ENCODE measurements at regions not wholly inside any gene's neighbourhood (a gene's known extent, or its start where the extent isn't known, plus 50 kb on each side); places are given as distances from the start of the nearest gene placed in this dataset.

- ChIA-PET POLR2A (ENCODE audit: unreplicated experiment) (no interaction called here), CTCF (interaction anchor here (0.7 kb wide), 1 partner anchor 59 kb away, joined by 4 read pairs; no protein-coding TSS in a partner anchor)
- no peaks in the 10 kb centered on the region for H3K36me3 ChIP-seq (ENCODE audit: control insufficient read depth, insufficient read depth, low read length)
- DNase-seq, result no peak
- H2AFZ ChIP-seq (replicated peaks; ENCODE audit: low read length, poor library complexity), result no peak overlapping the region
- peaks cover 10% of the 10 kb centered on the region for H3K9me3 ChIP-seq (ENCODE audit: control insufficient read depth, insufficient read depth, low read length)
- no peak overlapping the region for H2AK5ac ChIP-seq (ENCODE audit: low read depth, low read length)
- no peak overlapping the region for H3K4me3 ChIP-seq (ENCODE audit: insufficient read depth, low read depth, low read length)
- no peak overlapping the region for H3K56ac ChIP-seq (ENCODE audit: extremely low read depth, insufficient read depth, low read length)
- H3K18ac ChIP-seq (ENCODE audit: low read depth, low read length), result no peak overlapping the region
- no TSS peak for BruUV-seq (replicated peaks)
- no peak overlapping the region for H2AK9ac ChIP-seq (replicated peaks; ENCODE audit: low read depth, low read length, poor library complexity)
- H3K4me2 ChIP-seq (ENCODE audit: low read depth, low read length), result no peak overlapping the region
- intact Hi-C loops (cut with micrococcal nuclease), result no loop called here
- WGBS, 2 experiments (ENCODE audit: extremely low coverage in 2 of 2, insufficient read length in 1 of 2), result 20% methylated on average over 1 of the region's 5 CpGs; no CpG with 5 or more reads in 1 of the 2 experiments
- H2BK5ac ChIP-seq (ENCODE audit: low read depth, low read length, poor library complexity, severe bottlenecking), result no peak overlapping the region
- in situ Hi-C loops (cut with MboI; ENCODE audit: low sequenced_read_pairs), result no loop called here
- H3K4ac ChIP-seq (ENCODE audit: low read depth, low read length), result no peak overlapping the region
- H3K9me1 ChIP-seq (ENCODE audit: insufficient read depth, low read length), result no peaks in the 10 kb centered on the region
- no peak overlapping the region for H3K14ac ChIP-seq (replicated peaks; ENCODE audit: low read depth, low read length)
- H3K79me1 ChIP-seq (ENCODE audit: low read depth in 1 of 2, low read length in 2 of 2), result no peaks in the 10 kb centered on the region
- H3K27ac ChIP-seq (ENCODE audit: insufficient read depth, low read length), result no peak overlapping the region
- H2BK20ac ChIP-seq (ENCODE audit: low read depth, low read length), result no peak overlapping the region
- no peak overlapping the region for H2BK15ac ChIP-seq (ENCODE audit: low read depth, low read length)
- no peaks in the 10 kb centered on the region for H4K20me1 ChIP-seq (ENCODE audit: insufficient read depth, low read length)
- no peak for ATAC-seq (ENCODE audit: low read depth)
- no peak overlapping the region for H3K23ac ChIP-seq (ENCODE audit: low read depth, low read length)
- no peak for TF ChIP-seq BHLHE40 (IDR thresholded peaks at IDR 0.05; ENCODE audit: low read depth, low read length)
- no peak for TF ChIP-seq MXI1 (IDR thresholded peaks at IDR 0.05; ENCODE audit: borderline replicate concordance, low read depth, low read length)
- no peak for TF ChIP-seq CEBPB (IDR thresholded peaks at IDR 0.05; ENCODE audit: low read depth, low read length)
- no peak for TF ChIP-seq USF2 (IDR thresholded peaks at IDR 0.05; ENCODE audit: low read depth, low read length)
- no peak for TF ChIP-seq RFX5 (IDR thresholded peaks at IDR 0.05; ENCODE audit: low read depth, low read length)
- TF ChIP-seq ELK1 (IDR thresholded peaks at IDR 0.05; ENCODE audit: borderline replicate concordance, low read depth, low read length), result no peak
- no peak for TF ChIP-seq RCOR1 (IDR thresholded peaks at IDR 0.05; ENCODE audit: insufficient replicate concordance, low read length)
- TF ChIP-seq MAZ (IDR thresholded peaks at IDR 0.05; ENCODE audit: borderline replicate concordance, low read depth, low read length), result no peak
- no peak for TF ChIP-seq CTCF (conservative IDR thresholded peaks at IDR 0.05; ENCODE audit: low read depth, low read length)
- no peak for TF ChIP-seq POLR2A (IDR thresholded peaks at IDR 0.05; ENCODE audit: low read depth, low read length)
- TF ChIP-seq CHD1 (IDR thresholded peaks at IDR 0.05; ENCODE audit: low read depth, low read length), result no peak
- TF ChIP-seq MAFK (IDR thresholded peaks at IDR 0.05; ENCODE audit: low read depth, low read length), result no peak
- no peak for TF ChIP-seq RAD21 (IDR thresholded peaks at IDR 0.05; ENCODE audit: low read length)
- H4K5ac ChIP-seq (ENCODE audit: low read depth, low read length), result no peak overlapping the region
- H3K9ac ChIP-seq (ENCODE audit: low read depth, low read length), result no peak overlapping the region
- no peak overlapping the region for H2BK120ac ChIP-seq (ENCODE audit: low read depth, low read length)
- no peak overlapping the region for H4K91ac ChIP-seq (ENCODE audit: insufficient read depth, low read depth, low read length)
- no peak overlapping the region for H4K8ac ChIP-seq (ENCODE audit: low read depth in 2 of 2, low read length in 2 of 2)
- no peaks in the 10 kb centered on the region for H3K27me3 ChIP-seq (ENCODE audit: control insufficient read depth, insufficient read depth, low read length)
- H3K4me1 ChIP-seq (ENCODE audit: control insufficient read depth, insufficient read depth, low read length), result no peaks in the 10 kb centered on the region
- dilution Hi-C loops (cut with HindIII; ENCODE audit: low sequenced_read_pairs, unreplicated experiment), result no loop called here
Measured at GRCh38 chr14:98112194-98112780, 1159.7 kb downstream of the BCL11B start.

Data from IMR-90 (cell line).